CD8-positive, alpha-beta memory T cell (primary cell): ENCODE measurements at regions not wholly inside any gene's neighbourhood (a gene's known extent, or its start where the extent isn't known, plus 50 kb on each side); places are given as distances from the start of the nearest gene placed in this dataset.

Source experiments
- CTCF ChIA-PET: fragments of 350-600 bp; sonication (Branson Sonifier 250); formaldehyde crosslinking; loops from one replicate; lab custom pipeline; 2021; ENCODE audit warnings: antibody characterized with exemption; lab: Charles Lee
- POLR2A ChIA-PET: fragments of 350-600 bp; sonication (Branson Sonifier 250); formaldehyde crosslinking; loops from one replicate; lab custom pipeline; 2021; ENCODE audit warnings: antibody characterized with exemption; lab: Charles Lee
- DNase-seq, 5 donors: peaks; one replicate each; pipeline versions ENCODE4 v3.0.0 to v3.0.0-alpha.2; 2020 to 2022; ENCODE audit warnings: mixed read lengths in 1 of 5
- H3K27ac ChIP-seq: one replicate; pipeline ENCODE4 v1.7.0; 2013; ENCODE audit warnings: low read depth, mild to moderate bottlenecking, low read length, moderate library complexity
- H3K27me3 ChIP-seq: 2 replicates; pipeline ENCODE4 v1.7.0; 2013; ENCODE audit warnings: low read length, mild to moderate bottlenecking; ENCODE audit not compliant: insufficient read depth, poor library complexity, severe bottlenecking
- H3K36me3 ChIP-seq: 2 replicates; pipeline ENCODE4 v1.7.0; 2013; ENCODE audit warnings: mild to moderate bottlenecking, low read length, moderate library complexity; ENCODE audit not compliant: insufficient read depth
- H3K4me1 ChIP-seq: 2 replicates; pipeline ENCODE4 v1.7.0; 2013; ENCODE audit warnings: mild to moderate bottlenecking, low read length, moderate library complexity; ENCODE audit not compliant: insufficient read depth
- H3K4me3 ChIP-seq: 2 replicates; pipeline ENCODE4 v1.7.0; 2013; ENCODE audit warnings: mild to moderate bottlenecking, low read length
- H3K9me3 ChIP-seq: 2 replicates; pipeline ENCODE4 v1.7.0; 2013; ENCODE audit warnings: mild to moderate bottlenecking, low read length
- H3K27ac Mint-ChIP-seq, 8 donors: one replicate each; pipeline ENCODE4 v1.8.0; 2020 to 2021; ENCODE audit warnings: mixed read lengths in 8 of 8, mild to moderate bottlenecking in 6 of 8, inconsistent platforms in 3 of 8, moderate library complexity in 3 of 8
- H3K27me3 Mint-ChIP-seq, 2 donors: one replicate each; pipeline ENCODE4 v1.8.0; 2020 to 2021; ENCODE audit warnings: mixed read lengths in 2 of 2, mild to moderate bottlenecking in 1 of 2, moderate library complexity in 1 of 2
- H3K36me3 Mint-ChIP-seq, 3 donors: one replicate each; pipeline ENCODE4 v1.8.0; 2020 to 2021; ENCODE audit warnings: mixed read lengths in 3 of 3, inconsistent platforms in 1 of 3, mild to moderate bottlenecking in 1 of 3
- H3K4me1 Mint-ChIP-seq, 3 donors: one replicate each; pipeline ENCODE4 v1.8.0; 2020 to 2021; ENCODE audit warnings: mixed read lengths in 3 of 3, inconsistent platforms in 1 of 3, mild to moderate bottlenecking in 1 of 3
- H3K4me3 Mint-ChIP-seq, 7 donors: one replicate each; pipeline ENCODE4 v1.8.0; 2020 to 2021; ENCODE audit warnings: mixed read lengths in 7 of 7, mild to moderate bottlenecking in 6 of 7, moderate library complexity in 4 of 7, inconsistent platforms in 2 of 7
- H3K9me3 Mint-ChIP-seq, 5 donors: one replicate each; pipeline ENCODE4 v1.8.0; 2020 to 2022; ENCODE audit warnings: mixed read lengths in 5 of 5, mild to moderate bottlenecking in 3 of 5, moderate library complexity in 2 of 5, inconsistent platforms in 1 of 5

GRCh38 chr1:55741516-55741915, 526.4 kb upstream of the USP24 start:
- CTCF ChIA-PET, result no interaction called here

GRCh38 chr1:55735106-55735505, 519.9 kb upstream of the USP24 start:
- Mint-ChIP-seq H3K36me3 (no peaks in the 10 kb centered on the region), H3K4me3 (no peak overlapping the region), H3K9me3 (peaks cover 0 to 2% (median 0%) of the 10 kb centered on the region in 5 donors), H3K27ac (no peak overlapping the region), H3K4me1 (no peaks in the 10 kb centered on the region), H3K27me3 (no peaks in the 10 kb centered on the region)
- Histone ChIP-seq H3K27ac (no peak overlapping the region), H3K36me3 (no peaks in the 10 kb centered on the region), H3K9me3 (no peaks in the 10 kb centered on the region), H3K27me3 (no peaks in the 10 kb centered on the region), H3K4me3 (no peak overlapping the region), H3K4me1 (no peaks in the 10 kb centered on the region)
- CTCF ChIA-PET, result no interaction called here
- POLR2A ChIA-PET, result no interaction called here
- no peak for DNase-seq

More at GRCh38 chr1:55741516-55741915, 526.4 kb upstream of the USP24 start:
- Mint-ChIP-seq H3K27ac (no peak overlapping the region), H3K4me3 (no peak overlapping the region), H3K36me3 (no peaks in the 10 kb centered on the region), H3K27me3 (peaks cover 0 to 4% of the 10 kb centered on the region in 2 donors), H3K9me3 (peaks cover 0 to 6% (median 4%) of the 10 kb centered on the region in 5 donors), H3K4me1 (no peaks in the 10 kb centered on the region)
- H3K9me3 ChIP-seq, result no peaks in the 10 kb centered on the region
- no peak overlapping the region for H3K4me3 ChIP-seq
- H3K27ac ChIP-seq, result no peak overlapping the region
- H3K27me3 ChIP-seq, result no peaks in the 10 kb centered on the region
- no peaks in the 10 kb centered on the region for H3K36me3 ChIP-seq
- H3K4me1 ChIP-seq, result no peaks in the 10 kb centered on the region
- POLR2A ChIA-PET, result no interaction called here
- no peak for DNase-seq

DNA sequence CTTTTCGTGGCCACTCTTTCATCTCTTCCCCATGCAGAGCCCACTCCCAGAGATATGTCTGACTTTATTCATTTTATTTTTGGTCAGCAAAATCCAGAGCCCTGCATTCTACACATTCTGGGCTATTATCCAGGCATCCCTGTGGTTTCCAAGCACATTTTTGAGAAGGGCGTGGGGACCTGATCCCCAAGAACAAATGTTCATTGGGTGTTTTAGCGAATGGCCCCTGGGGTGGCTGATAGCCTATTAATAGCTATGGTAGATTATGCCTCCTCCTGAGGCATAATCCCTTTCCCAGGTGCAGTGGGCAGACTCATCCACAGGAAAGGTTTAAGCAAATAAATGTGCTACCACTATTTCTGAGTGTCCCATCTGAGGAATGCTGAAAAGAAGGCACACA, 511.8 kb upstream of the USP24 start:
- Histone ChIP-seq H3K4me3 (no peak overlapping the region), H3K36me3 (no peaks in the 10 kb centered on the region), H3K9me3 (no peaks in the 10 kb centered on the region), H3K4me1 (no peaks in the 10 kb centered on the region), H3K27me3 (no peaks in the 10 kb centered on the region), H3K27ac (no peak overlapping the region)
- ChIA-PET POLR2A (no interaction called here), CTCF (no interaction called here)
- Mint-ChIP-seq H3K9me3 (no peaks in the 10 kb centered on the region), H3K27me3 (peaks cover 0 to 5% of the 10 kb centered on the region in 2 donors), H3K36me3 (no peaks in the 10 kb centered on the region), H3K4me1 (no peaks in the 10 kb centered on the region), H3K27ac (no peak overlapping the region), H3K4me3 (no peak overlapping the region)
- DNase-seq, result no peak

- H3K36me3 ChIP-seq, result no peaks in the 10 kb centered on the region
- DNase-seq, result no peak
- Mint-ChIP-seq H3K4me3 (no peak overlapping the region), H3K4me1 (no peaks in the 10 kb centered on the region), H3K36me3 (no peaks in the 10 kb centered on the region), H3K27me3 (peaks cover 0 to 5% of the 10 kb centered on the region in 2 donors), H3K27ac (no peak overlapping the region), H3K9me3 (no peaks in the 10 kb centered on the region)
- no peaks in the 10 kb centered on the region for H3K27me3 ChIP-seq
- CTCF ChIA-PET, result no interaction called here
- H3K4me3 ChIP-seq, result no peak overlapping the region
- no peaks in the 10 kb centered on the region for H3K9me3 ChIP-seq
- no peak overlapping the region for H3K27ac ChIP-seq
- no peaks in the 10 kb centered on the region for H3K4me1 ChIP-seq
- POLR2A ChIA-PET, result no interaction called here
Observed at GRCh38 chr1:55725378-55725777, 510.2 kb upstream of the USP24 start.

DNA sequence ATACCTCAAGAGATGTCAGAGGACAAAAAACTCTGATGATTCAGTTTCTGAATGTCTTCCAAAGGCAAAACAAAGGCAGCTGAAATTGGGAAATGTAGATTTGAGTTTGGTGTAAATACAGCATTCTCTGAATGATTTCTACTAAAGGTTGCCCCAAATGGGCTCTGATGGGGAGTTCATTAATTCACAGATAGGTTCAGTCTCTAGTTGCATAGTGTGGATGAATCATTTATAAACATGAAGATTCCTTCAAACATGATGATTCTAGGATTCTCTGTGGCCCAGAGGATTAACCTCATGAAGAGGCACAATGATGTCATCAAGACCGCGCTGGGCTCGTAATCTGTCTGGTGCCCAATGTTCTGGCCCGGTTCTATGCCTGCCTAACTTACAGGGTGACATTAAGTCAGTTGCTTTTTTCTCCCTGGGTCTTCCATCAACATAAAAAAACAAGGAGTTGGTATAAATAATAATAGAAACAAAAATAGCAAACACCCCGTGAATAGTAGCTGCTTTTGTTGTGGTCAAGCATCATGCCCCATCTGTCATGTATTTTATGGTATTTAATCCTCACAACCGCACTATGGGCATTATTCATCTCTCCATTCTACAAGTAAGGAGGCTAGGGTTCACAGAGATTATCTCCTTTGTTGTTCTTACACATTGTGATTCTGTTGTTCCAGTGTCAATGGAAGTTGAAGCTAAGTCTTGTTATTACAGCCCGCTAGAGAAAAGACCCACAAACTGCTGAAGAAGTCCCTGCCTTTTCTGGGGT, 509.6 kb upstream of the USP24 start:
- Mint-ChIP-seq H3K36me3 (no peaks in the 10 kb centered on the region), H3K27ac (no peak overlapping the region), H3K27me3 (peaks cover 0 to 5% of the 10 kb centered on the region in 2 donors), H3K9me3 (no peaks in the 10 kb centered on the region), H3K4me1 (no peaks in the 10 kb centered on the region), H3K4me3 (no peak overlapping the region)
- Histone ChIP-seq H3K9me3 (no peaks in the 10 kb centered on the region), H3K4me1 (no peaks in the 10 kb centered on the region), H3K36me3 (no peaks in the 10 kb centered on the region), H3K27me3 (no peaks in the 10 kb centered on the region), H3K27ac (no peak overlapping the region), H3K4me3 (no peak overlapping the region)
- DNase-seq, result no peak
- CTCF ChIA-PET, result no interaction called here
- POLR2A ChIA-PET, result no interaction called here

GRCh38 chr1:55723001-55723400, 507.8 kb upstream of the USP24 start:
- CTCF ChIA-PET, result no interaction called here
- H3K27ac ChIP-seq, result no peak overlapping the region
- H3K9me3 Mint-ChIP-seq, result no peaks in the 10 kb centered on the region
- H3K4me1 Mint-ChIP-seq, result no peaks in the 10 kb centered on the region
- H3K4me1 ChIP-seq, result no peaks in the 10 kb centered on the region
- H3K27me3 Mint-ChIP-seq, result no peaks in the 10 kb centered on the region
- no peaks in the 10 kb centered on the region for H3K27me3 ChIP-seq
- H3K4me3 ChIP-seq, result no peak overlapping the region
- no peaks in the 10 kb centered on the region for H3K36me3 ChIP-seq
- no peaks in the 10 kb centered on the region for H3K36me3 Mint-ChIP-seq
- H3K27ac Mint-ChIP-seq, result no peak overlapping the region
- H3K9me3 ChIP-seq, result no peaks in the 10 kb centered on the region
- H3K4me3 Mint-ChIP-seq, result no peak overlapping the region
- POLR2A ChIA-PET, result no interaction called here
- DNase-seq, result no peak

DNA sequence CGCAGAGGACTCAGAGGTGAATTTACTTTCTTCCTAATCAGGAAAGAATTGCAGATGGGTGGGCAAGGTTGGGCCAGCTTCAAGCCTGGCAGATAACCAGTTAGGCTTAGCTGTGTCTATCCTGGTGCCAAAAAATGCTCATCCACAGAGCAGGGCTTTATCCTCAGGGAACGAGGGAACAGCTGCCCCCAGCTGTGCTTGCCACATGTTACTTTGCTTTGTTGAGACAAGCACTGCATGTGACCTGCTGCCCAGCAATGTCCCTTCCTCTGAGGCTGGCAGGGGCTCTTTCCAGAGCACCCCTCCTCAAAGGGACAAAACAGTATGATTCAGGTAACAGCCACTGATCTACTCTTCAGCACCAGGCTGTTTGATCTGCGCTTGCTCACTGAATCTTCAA, 505.1 kb upstream of the USP24 start:
- Histone ChIP-seq H3K27me3 (no peaks in the 10 kb centered on the region), H3K4me1 (no peaks in the 10 kb centered on the region), H3K9me3 (no peaks in the 10 kb centered on the region), H3K36me3 (no peaks in the 10 kb centered on the region), H3K27ac (no peak overlapping the region), H3K4me3 (no peak overlapping the region)
- POLR2A ChIA-PET, result no interaction called here
- Mint-ChIP-seq H3K36me3 (no peaks in the 10 kb centered on the region), H3K9me3 (peaks cover 0 to 3% (median 0%) of the 10 kb centered on the region in 5 donors), H3K27ac (no peak overlapping the region), H3K4me1 (no peaks in the 10 kb centered on the region), H3K4me3 (no peak overlapping the region), H3K27me3 (peaks cover 0 to 3% of the 10 kb centered on the region in 2 donors)
- no peak for DNase-seq
- CTCF ChIA-PET, result no interaction called here

DNA sequence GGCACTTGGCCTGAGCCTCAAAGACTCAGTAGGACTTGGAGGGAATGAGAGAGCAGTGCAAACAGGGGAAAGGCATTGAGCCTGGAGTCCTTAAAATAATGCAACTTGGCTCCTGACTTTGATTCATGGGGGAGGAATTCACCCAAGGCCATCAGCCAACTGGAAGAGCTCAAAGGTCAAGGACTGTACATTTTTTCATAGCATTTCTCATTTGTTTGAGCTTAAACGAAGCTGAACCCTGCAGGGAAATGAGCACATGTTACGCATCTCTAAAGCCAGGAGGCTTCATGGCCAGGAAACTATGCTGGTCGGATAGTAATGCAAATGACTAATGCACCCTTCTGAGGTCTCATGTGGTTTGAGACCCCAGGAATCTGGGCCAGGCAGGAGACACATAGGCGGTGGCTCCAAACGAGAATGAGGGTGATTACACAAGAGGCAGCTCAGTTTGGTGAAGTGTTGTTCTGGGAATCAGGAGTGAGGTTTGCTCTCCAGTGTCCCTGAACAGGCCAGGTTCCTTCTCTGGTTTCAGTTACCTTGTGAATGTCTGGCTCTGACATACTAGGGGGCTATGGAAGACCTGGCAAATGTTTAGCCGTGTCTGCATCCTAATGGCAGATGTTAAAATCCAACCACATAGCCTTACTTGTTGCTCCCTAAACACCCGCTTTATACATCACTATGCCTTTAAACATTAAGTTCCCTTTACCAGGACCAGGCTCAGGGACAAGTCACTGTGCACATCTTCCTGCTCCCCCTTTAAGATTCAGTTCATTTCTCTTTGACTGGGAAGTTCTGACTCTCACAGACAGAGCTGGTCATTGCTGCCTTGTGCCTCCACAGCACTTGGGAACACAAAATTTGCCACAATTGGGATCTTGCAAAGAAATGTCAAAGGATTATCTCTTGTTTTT, 503.9 kb upstream of the USP24 start:
- H3K27me3 Mint-ChIP-seq, result peaks cover 0 to 3% of the 10 kb centered on the region in 2 donors
- ChIA-PET POLR2A (no interaction called here), CTCF (no interaction called here)
- no peak for DNase-seq
- Histone ChIP-seq H3K4me3 (no peak overlapping the region), H3K9me3 (no peaks in the 10 kb centered on the region), H3K4me1 (no peaks in the 10 kb centered on the region), H3K27me3 (no peaks in the 10 kb centered on the region), H3K27ac (no peak overlapping the region), H3K36me3 (no peaks in the 10 kb centered on the region)
- H3K36me3 Mint-ChIP-seq, result no peaks in the 10 kb centered on the region
- H3K9me3 Mint-ChIP-seq, result peaks cover 0 to 3% (median 0%) of the 10 kb centered on the region in 5 donors
- H3K4me1 Mint-ChIP-seq, result no peaks in the 10 kb centered on the region
- H3K27ac Mint-ChIP-seq, result no peak overlapping the region
- no peak overlapping the region for H3K4me3 Mint-ChIP-seq
